ENCODE measurements at regions not wholly inside any gene's neighbourhood (a gene's known extent, or its start where the extent isn't known, plus 50 kb on each side); places are given as distances from the start of the nearest gene placed in this dataset.

DNA sequence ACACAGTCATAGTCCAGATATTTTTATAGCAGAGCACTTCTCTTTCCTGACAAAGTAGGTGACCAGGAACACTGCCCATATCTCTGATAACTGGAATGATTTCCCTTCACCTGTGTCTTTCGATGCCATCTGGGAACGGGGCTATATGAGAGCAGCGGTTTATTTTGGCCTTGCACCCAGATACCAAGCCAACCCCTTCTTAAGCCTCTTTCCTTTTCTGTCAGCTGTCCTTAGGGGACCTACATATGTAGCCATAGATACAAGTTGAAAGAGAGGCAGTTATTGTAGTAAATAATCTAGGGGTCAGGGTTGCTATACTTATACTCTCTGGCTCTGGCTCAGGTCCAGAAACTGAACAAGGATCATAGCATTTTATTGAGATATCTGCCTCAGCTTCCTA is 128.8 kb downstream of the NHLRC3 start:
- Histone ChIP-seq H3K9me2 (ENCODE audit: insufficient read depth) (no peaks in the 10 kb centered on the region), H4K20me1 (ENCODE audit: insufficient read depth) (no peaks in the 10 kb centered on the region), H3K4me3 (no peak overlapping the region), H3K27ac (no peak overlapping the region), H3K27me3 (replicated peaks; ENCODE audit: insufficient read depth) (peaks cover 7% of the 10 kb centered on the region; the same call in 1 of the 2 replicates), H3K4me1 (ENCODE audit: insufficient read depth) (no peaks in the 10 kb centered on the region), H2AFZ (no peak overlapping the region), H3K9ac (no peak overlapping the region), H3K36me3 (ENCODE audit: low read depth) (no peaks in the 10 kb centered on the region), H3K9me3 (ENCODE audit: low read depth) (no peaks in the 10 kb centered on the region), H3K4me2 (ENCODE audit: unreplicated experiment) (no peak overlapping the region), H3K79me2 (ENCODE audit: insufficient read depth) (no peaks in the 10 kb centered on the region), H3F3A (ENCODE audit: insufficient read depth) (no peaks in the 10 kb centered on the region)
- TF ChIP-seq EZH2phosphoT487 (IDR thresholded peaks at IDR 0.05; ENCODE audit: insufficient read depth, low read depth) (no peak), EZH2 (IDR thresholded peaks at IDR 0.05; ENCODE audit: insufficient read depth, poor library complexity, severe bottlenecking) (no peak)
- DNase-seq = no peak
- WGBS, 2 experiments (ENCODE audit: low coverage in 1 of 2, low lambda C conversion rate in 2 of 2, missing lambda C conversion rate in 2 of 2) = 56 to 58% methylated on average over 3 of the region's 3 CpGs
- in situ Hi-C loops (cut with MboI) = no loop called here

DNA sequence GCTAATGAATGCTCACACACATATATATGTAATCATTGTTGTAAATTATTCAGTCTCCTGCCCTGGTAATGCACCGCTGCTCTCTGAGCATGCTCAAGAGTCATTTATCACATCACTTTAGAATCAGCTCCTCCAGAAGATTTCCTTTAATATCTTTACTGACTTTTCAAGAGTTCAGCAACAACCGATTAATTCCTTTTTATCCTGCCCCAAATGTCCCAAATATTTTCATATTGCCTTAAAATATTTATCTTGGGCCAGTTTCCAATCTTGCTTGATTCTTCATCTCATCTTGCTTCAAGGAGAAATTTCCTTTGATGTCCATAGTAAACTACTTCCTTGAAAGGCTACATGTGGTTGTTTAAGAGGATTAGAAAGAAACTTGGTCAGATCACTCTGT is 132.5 kb downstream of the NHLRC3 start:
- Histone ChIP-seq H4K20me1 (ENCODE audit: insufficient read depth) (no peaks in the 10 kb centered on the region), H3K79me2 (ENCODE audit: insufficient read depth) (no peaks in the 10 kb centered on the region), H3K9me3 (ENCODE audit: low read depth) (no peaks in the 10 kb centered on the region), H2AFZ (no peak overlapping the region), H3K4me1 (ENCODE audit: insufficient read depth) (no peaks in the 10 kb centered on the region), H3K9ac (no peak overlapping the region), H3K9me2 (ENCODE audit: insufficient read depth) (no peaks in the 10 kb centered on the region), H3K4me2 (ENCODE audit: unreplicated experiment) (no peak overlapping the region), H3K27ac (no peak overlapping the region), H3K4me3 (no peak overlapping the region), H3K27me3 (replicated peaks; ENCODE audit: insufficient read depth) (peaks cover 7% of the 10 kb centered on the region; the same call in 1 of the 2 replicates), H3F3A (ENCODE audit: insufficient read depth) (no peaks in the 10 kb centered on the region), H3K36me3 (ENCODE audit: low read depth) (no peaks in the 10 kb centered on the region)
- no peak for DNase-seq
- WGBS, 2 experiments (ENCODE audit: low coverage in 1 of 2, low lambda C conversion rate in 2 of 2, missing lambda C conversion rate in 2 of 2) = 70 to 84% methylated on average over 2 of the region's 2 CpGs
- no peak for TF ChIP-seq EZH2phosphoT487 (IDR thresholded peaks at IDR 0.05; ENCODE audit: insufficient read depth, low read depth)
- no peak for TF ChIP-seq EZH2 (IDR thresholded peaks at IDR 0.05; ENCODE audit: insufficient read depth, poor library complexity, severe bottlenecking)
- in situ Hi-C loops (cut with MboI) = no loop called here

DNA sequence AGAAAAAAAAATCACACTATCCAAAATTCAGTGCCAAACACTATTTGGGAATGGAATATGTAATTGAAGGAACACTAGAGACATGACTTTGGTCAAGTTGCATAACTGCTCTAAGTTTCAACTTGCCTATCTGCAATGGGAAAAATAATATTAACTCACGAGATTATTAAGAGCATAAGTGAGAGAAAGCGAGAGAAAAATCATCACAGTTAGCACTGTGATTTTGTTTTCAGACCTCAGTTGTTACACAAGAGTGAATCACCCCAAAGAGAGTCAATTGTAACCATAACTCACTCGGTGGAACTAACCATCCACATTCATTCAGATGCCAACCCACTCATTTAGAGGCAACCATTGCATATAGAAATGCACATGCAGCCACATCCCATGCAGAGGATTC is 147.1 kb downstream of the NHLRC3 start:
- no peaks in the 10 kb centered on the region for H3K36me3 ChIP-seq (ENCODE audit: low read depth)
- no peak overlapping the region for H3K9ac ChIP-seq
- no peak overlapping the region for H3K4me2 ChIP-seq (ENCODE audit: unreplicated experiment)
- in situ Hi-C loops (cut with MboI) = no loop called here
- DNase-seq = peak; percentile 20
- WGBS, 2 experiments (ENCODE audit: low coverage in 1 of 2, low lambda C conversion rate in 2 of 2, missing lambda C conversion rate in 2 of 2) = 0 to 3% methylated on average over 3 of the region's 3 CpGs
- no peaks in the 10 kb centered on the region for H3K9me3 ChIP-seq (ENCODE audit: low read depth)
- no peak for TF ChIP-seq EZH2 (IDR thresholded peaks at IDR 0.05; ENCODE audit: insufficient read depth, poor library complexity, severe bottlenecking)
- TF ChIP-seq EZH2phosphoT487 (IDR thresholded peaks at IDR 0.05; ENCODE audit: insufficient read depth, low read depth) = no peak
- no peaks in the 10 kb centered on the region for H3K9me2 ChIP-seq (ENCODE audit: insufficient read depth)
- no peaks in the 10 kb centered on the region for H4K20me1 ChIP-seq (ENCODE audit: insufficient read depth)
- H3K27ac ChIP-seq = no peak overlapping the region
- H3K27me3 ChIP-seq (replicated peaks; ENCODE audit: insufficient read depth) = no peaks in the 10 kb centered on the region
- H3K4me1 ChIP-seq (ENCODE audit: insufficient read depth) = no peaks in the 10 kb centered on the region
- no peak overlapping the region for H3K4me3 ChIP-seq
- H3K79me2 ChIP-seq (ENCODE audit: insufficient read depth) = no peaks in the 10 kb centered on the region
- H2AFZ ChIP-seq = no peak overlapping the region
- H3F3A ChIP-seq (ENCODE audit: insufficient read depth) = no peaks in the 10 kb centered on the region

DNA sequence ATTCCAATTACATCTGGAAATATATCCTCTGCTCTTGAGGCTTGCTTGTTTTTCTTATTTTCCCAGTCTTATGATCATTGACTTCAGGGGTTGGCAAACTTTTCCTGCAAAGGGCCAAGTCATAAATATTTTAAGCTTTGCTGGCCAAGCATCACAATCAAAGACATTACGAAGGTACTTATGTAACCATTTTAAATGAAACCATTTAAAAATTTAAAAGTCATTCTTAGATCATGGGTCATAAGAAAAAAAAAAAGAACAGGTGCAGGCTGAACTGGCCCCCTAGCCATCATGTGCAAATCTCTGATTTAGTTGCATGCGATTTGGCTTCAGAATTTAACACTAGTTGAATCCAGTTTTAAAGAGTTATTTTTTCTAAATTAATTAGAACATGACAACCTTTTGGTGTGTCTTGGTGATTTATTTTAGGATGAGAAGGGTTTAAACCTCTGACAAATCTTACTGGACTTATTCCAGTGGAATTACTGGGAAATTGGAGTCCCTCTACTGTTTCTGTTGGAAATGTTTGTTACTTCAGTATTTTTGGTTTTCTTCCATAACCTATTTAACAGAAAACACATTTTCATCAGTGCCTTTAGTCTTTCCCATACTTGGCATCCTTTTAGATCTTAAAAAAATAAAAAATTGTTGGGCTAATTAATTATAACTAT is 148.1 kb downstream of the NHLRC3 start:
- no peak for TF ChIP-seq EZH2 (IDR thresholded peaks at IDR 0.05; ENCODE audit: insufficient read depth, poor library complexity, severe bottlenecking)
- TF ChIP-seq EZH2phosphoT487 (IDR thresholded peaks at IDR 0.05; ENCODE audit: insufficient read depth, low read depth) = no peak
- WGBS, 2 experiments (ENCODE audit: low coverage in 1 of 2, low lambda C conversion rate in 2 of 2, missing lambda C conversion rate in 2 of 2) = 3% methylated on average over 2 of the region's 2 CpGs
- no peaks in the 10 kb centered on the region for H3F3A ChIP-seq (ENCODE audit: insufficient read depth)
- no peak overlapping the region for H2AFZ ChIP-seq
- no peaks in the 10 kb centered on the region for H3K9me3 ChIP-seq (ENCODE audit: low read depth)
- in situ Hi-C loops (cut with MboI) = no loop called here
- DNase-seq = no peak
- H3K4me1 ChIP-seq (ENCODE audit: insufficient read depth) = no peaks in the 10 kb centered on the region
- no peaks in the 10 kb centered on the region for H3K79me2 ChIP-seq (ENCODE audit: insufficient read depth)
- H3K4me3 ChIP-seq = no peak overlapping the region
- no peaks in the 10 kb centered on the region for H3K36me3 ChIP-seq (ENCODE audit: low read depth)
- H3K27ac ChIP-seq = no peak overlapping the region
- no peaks in the 10 kb centered on the region for H4K20me1 ChIP-seq (ENCODE audit: insufficient read depth)
- H3K9me2 ChIP-seq (ENCODE audit: insufficient read depth) = no peaks in the 10 kb centered on the region
- no peaks in the 10 kb centered on the region for H3K27me3 ChIP-seq (replicated peaks; ENCODE audit: insufficient read depth)
- H3K4me2 ChIP-seq (ENCODE audit: unreplicated experiment) = no peak overlapping the region
- H3K9ac ChIP-seq = no peak overlapping the region
